PFSK-1 (cell line): ENCODE measurements at regions not wholly inside any gene's neighbourhood (a gene's known extent, or its start where the extent isn't known, plus 50 kb on each side); places are given as distances from the start of the nearest gene placed in this dataset.

Experiments used
- FOXP2 ChIP-seq: optimal IDR thresholded peaks from 2 replicates; pipeline ENCODE3; 2011; ENCODE audit warnings: borderline replicate concordance, control low read depth, inconsistent platforms; ENCODE audit not compliant: insufficient read depth; ENCODE audit errors: extremely low read length, extremely low read depth
- POLR2AphosphoS5 ChIP-seq: IDR thresholded peaks from 2 replicates; pipeline ENCODE4 v1.6.1; 2012; ENCODE audit warnings: low read depth, mild to moderate bottlenecking, control low read depth, low read length, moderate library complexity
- REST ChIP-seq, 2 experiments: IDR thresholded peaks; 2 replicates each; pipeline versions ENCODE4 v1.6.1 to v1.8.0; 2011 to 2012; ENCODE audit warnings: low read depth in 2 of 2, low read length in 2 of 2, control low read depth in 1 of 2, inconsistent platforms in 1 of 2, mild to moderate bottlenecking in 1 of 2, moderate library complexity in 1 of 2; ENCODE audit not compliant: insufficient read depth in 1 of 2
- SIN3A ChIP-seq: IDR thresholded peaks from 2 replicates; pipeline ENCODE4 v1.6.1; 2012; ENCODE audit warnings: mild to moderate bottlenecking, low read length, moderate library complexity, borderline replicate concordance; ENCODE audit not compliant: insufficient read depth
- TAF1 ChIP-seq: IDR thresholded peaks from 2 replicates; pipeline ENCODE4 v1.6.1; 2012; ENCODE audit warnings: low read length, control low read depth, borderline replicate concordance; ENCODE audit not compliant: insufficient read depth

- TF ChIP-seq POLR2AphosphoS5 (no peak), REST (IDR thresholded peaks at IDR 0.05; ENCODE audit: insufficient read depth in 1 of 2, low read depth in 2 of 2, low read length in 2 of 2) (no peak), SIN3A (no peak), TAF1 (no peak), FOXP2 (no peak)
Observed at GRCh38 chr7:25855854-25856782, 295.9 kb upstream of the NFE2L3 start.
